ENCODE measurements at regions not wholly inside any gene's neighbourhood (a gene's known extent, or its start where the extent isn't known, plus 50 kb on each side); places are given as distances from the start of the nearest gene placed in this dataset.

- TF ChIP-seq CTCF (conservative IDR thresholded peaks at IDR 0.05), result no peak
- Histone ChIP-seq H3K36me3 (ENCODE audit: control insufficient read depth, insufficient read depth, low read length) (no peaks in the 10 kb centered on the region), H3K9ac (ENCODE audit: extremely low read depth, low read length, poor library complexity, severe bottlenecking) (no peak overlapping the region), H3K27me3 (ENCODE audit: control insufficient read depth, insufficient read depth, low read length, poor library complexity, severe bottlenecking) (no peaks in the 10 kb centered on the region), H3K9me3 (ENCODE audit: control insufficient read depth, low read length) (peaks cover 5% of the 10 kb centered on the region), H3K27ac (ENCODE audit: low read depth, low read length) (no peak overlapping the region), H3K4me3 (ENCODE audit: low read length) (no peak overlapping the region), H3K4me1 (ENCODE audit: control insufficient read depth, insufficient read depth, low read length) (peaks cover 8% of the 10 kb centered on the region)
- Mint-ChIP-seq H3K4me3 (no peak overlapping the region), H3K4me1 (peaks cover 7% of the 10 kb centered on the region), H3K36me3 (ENCODE audit: low read depth) (no peaks in the 10 kb centered on the region), H3K27me3 (ENCODE audit: insufficient read depth) (no peaks in the 10 kb centered on the region), H3K9me3 (peaks cover 5% of the 10 kb centered on the region), H3K27ac (no peak overlapping the region)
- 92 to 100% methylated on average over 6 to 8 of the region's 8 CpGs for WGBS, 2 experiments (ENCODE audit: insufficient coverage in 1 of 2, insufficient read length in 1 of 2)
- no peak for DNase-seq
Observed at GRCh38 chr5:68395302-68395701, 179.7 kb downstream of the PIK3R1 start.

DNA sequence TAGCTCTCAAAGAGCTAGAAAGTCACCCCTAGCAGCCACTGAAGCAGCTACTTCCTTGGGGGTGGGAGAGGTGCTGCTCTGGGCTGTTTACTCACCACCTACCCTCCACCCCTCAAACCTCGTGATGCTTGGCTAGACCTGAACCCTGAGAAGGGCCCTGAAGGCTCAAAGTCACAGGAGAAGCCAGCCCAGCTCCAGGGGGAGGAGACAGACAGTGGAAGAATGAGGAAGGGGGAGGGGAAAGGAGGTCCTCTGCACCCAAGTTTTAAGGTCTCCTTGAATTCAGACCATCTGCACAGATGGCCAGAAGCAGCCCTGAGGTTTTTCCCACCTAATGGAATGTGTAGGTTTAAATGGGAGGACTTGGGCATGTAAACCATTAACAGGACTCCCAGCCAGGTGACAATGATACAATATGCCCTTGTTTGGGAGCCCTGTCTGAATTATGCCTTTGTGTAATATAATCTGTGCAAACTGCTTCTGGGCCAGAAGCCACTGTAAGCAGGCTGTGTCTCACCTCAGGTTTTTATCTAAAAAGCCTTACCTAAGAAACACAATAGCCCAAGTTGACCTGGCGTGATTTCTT, 180.5 kb downstream of the PIK3R1 start:
- DNase-seq, result no peak
- Histone ChIP-seq H3K4me1 (ENCODE audit: control insufficient read depth, insufficient read depth, low read length) (peaks cover 8% of the 10 kb centered on the region), H3K27me3 (ENCODE audit: control insufficient read depth, insufficient read depth, low read length, poor library complexity, severe bottlenecking) (no peaks in the 10 kb centered on the region), H3K27ac (ENCODE audit: low read depth, low read length) (no peak overlapping the region), H3K4me3 (ENCODE audit: low read length) (no peak overlapping the region), H3K9ac (ENCODE audit: extremely low read depth, low read length, poor library complexity, severe bottlenecking) (no peak overlapping the region), H3K9me3 (ENCODE audit: control insufficient read depth, low read length) (peaks cover 5% of the 10 kb centered on the region), H3K36me3 (ENCODE audit: control insufficient read depth, insufficient read depth, low read length) (no peaks in the 10 kb centered on the region)
- Mint-ChIP-seq H3K9me3 (peaks cover 5% of the 10 kb centered on the region), H3K27me3 (ENCODE audit: insufficient read depth) (no peaks in the 10 kb centered on the region), H3K4me3 (no peak overlapping the region), H3K36me3 (ENCODE audit: low read depth) (no peaks in the 10 kb centered on the region), H3K4me1 (peaks cover 7% of the 10 kb centered on the region), H3K27ac (no peak overlapping the region)
- TF ChIP-seq CTCF (conservative IDR thresholded peaks at IDR 0.05), result no peak
- WGBS, 2 experiments (ENCODE audit: insufficient coverage in 1 of 2, insufficient read length in 1 of 2), result 70% methylated on average over 1 of the region's 2 CpGs; no CpG with 5 or more reads in 1 of the 2 experiments

- Histone ChIP-seq H3K27me3 (ENCODE audit: control insufficient read depth, insufficient read depth, low read length, poor library complexity, severe bottlenecking) (no peaks in the 10 kb centered on the region), H3K4me1 (ENCODE audit: control insufficient read depth, insufficient read depth, low read length) (peaks cover 8% of the 10 kb centered on the region), H3K27ac (ENCODE audit: low read depth, low read length) (no peak overlapping the region), H3K36me3 (ENCODE audit: control insufficient read depth, insufficient read depth, low read length) (no peaks in the 10 kb centered on the region), H3K9me3 (ENCODE audit: control insufficient read depth, low read length) (peaks cover 5% of the 10 kb centered on the region), H3K9ac (ENCODE audit: extremely low read depth, low read length, poor library complexity, severe bottlenecking) (no peak overlapping the region), H3K4me3 (ENCODE audit: low read length) (no peak overlapping the region)
- Mint-ChIP-seq H3K9me3 (peaks cover 5% of the 10 kb centered on the region), H3K27me3 (ENCODE audit: insufficient read depth) (no peaks in the 10 kb centered on the region), H3K4me3 (no peak overlapping the region), H3K27ac (no peak overlapping the region), H3K36me3 (ENCODE audit: low read depth) (no peaks in the 10 kb centered on the region), H3K4me1 (peaks cover 7% of the 10 kb centered on the region)
- DNase-seq, result no peak
- TF ChIP-seq CTCF (conservative IDR thresholded peaks at IDR 0.05), result no peak
- WGBS, 2 experiments (ENCODE audit: insufficient coverage in 1 of 2, insufficient read length in 1 of 2), result 91 to 94% methylated on average over 4 of the region's 4 CpGs
Observed at GRCh38 chr5:68396722-68397121, 181.2 kb downstream of the PIK3R1 start.
